ENCODE measurements at regions not wholly inside any gene's neighbourhood (a gene's known extent, or its start where the extent isn't known, plus 50 kb on each side); places are given as distances from the start of the nearest gene placed in this dataset.

- H3K4me3 Mint-ChIP-seq: no peak overlapping the region
- H3K27me3 Mint-ChIP-seq: peaks cover 0 to 15% (median 0%) of the 10 kb centered on the region in 3 donors
- no peaks in the 10 kb centered on the region for H3K4me1 Mint-ChIP-seq
- no peaks in the 10 kb centered on the region for H3K9me3 Mint-ChIP-seq
- H3K27ac Mint-ChIP-seq: no peak overlapping the region
- ATAC-seq (ENCODE audit: low read depth in 2 of 2) (no peak), DNase-seq (no peak)
- no peaks in the 10 kb centered on the region for H3K36me3 Mint-ChIP-seq
Observed at GRCh38 chr5:171668097-171668412, 117.6 kb upstream of the SMIM23 start.

- no peaks in the 10 kb centered on the region for H3K36me3 Mint-ChIP-seq
- H3K4me1 Mint-ChIP-seq: no peaks in the 10 kb centered on the region
- H3K27me3 Mint-ChIP-seq: peaks cover 0 to 15% (median 0%) of the 10 kb centered on the region in 3 donors
Observed at GRCh38 chr5:171669571-171669970, 116.0 kb upstream of the SMIM23 start.

GRCh38 chr5:171672556-171672955, 113.1 kb upstream of the SMIM23 start:
- Mint-ChIP-seq H3K36me3 (no peaks in the 10 kb centered on the region), H3K4me1 (no peaks in the 10 kb centered on the region), H3K4me3 (no peak overlapping the region), H3K27ac (no peak overlapping the region), H3K9me3 (peaks cover 3 to 12% (median 5%) of the 10 kb centered on the region in 7 donors), H3K27me3 (peaks cover 6 to 8% (median 7%) of the 10 kb centered on the region in 3 donors)
- DNase-seq: no peak
- ATAC-seq (ENCODE audit: low read depth in 2 of 2): no peak

More at GRCh38 chr5:171669571-171669970, 116.0 kb upstream of the SMIM23 start:
- ATAC-seq (ENCODE audit: low read depth in 2 of 2): no peak
- Mint-ChIP-seq H3K27ac (no peak overlapping the region), H3K4me3 (no peak overlapping the region), H3K9me3 (peaks cover 3 to 12% (median 5%) of the 10 kb centered on the region in 7 donors)
- DNase-seq: no peak

- Mint-ChIP-seq H3K27ac (no peak overlapping the region), H3K36me3 (no peaks in the 10 kb centered on the region), H3K27me3 (peaks cover 6 to 8% (median 7%) of the 10 kb centered on the region in 3 donors), H3K9me3 (peaks cover 3 to 12% (median 5%) of the 10 kb centered on the region in 7 donors), H3K4me3 (no peak overlapping the region), H3K4me1 (no peaks in the 10 kb centered on the region)
- ATAC-seq (ENCODE audit: low read depth in 2 of 2) (no peak), DNase-seq (no peak)
Observed at GRCh38 chr5:171673328-171673727, 112.3 kb upstream of the SMIM23 start.

- DNase-seq (no peak), ATAC-seq (ENCODE audit: low read depth in 2 of 2) (no peak)
- peaks cover 4 to 8% (median 6%) of the 10 kb centered on the region in 3 donors for H3K27me3 Mint-ChIP-seq
- H3K9me3 Mint-ChIP-seq: peaks cover 3 to 12% (median 5%) of the 10 kb centered on the region in 7 donors
- no peak overlapping the region for H3K27ac Mint-ChIP-seq
- no peaks in the 10 kb centered on the region for H3K36me3 Mint-ChIP-seq
- no peaks in the 10 kb centered on the region for H3K4me1 Mint-ChIP-seq
- no peak overlapping the region for H3K4me3 Mint-ChIP-seq
Observed at GRCh38 chr5:171673840-171674239, 111.8 kb upstream of the SMIM23 start.

- no peak overlapping the region for H3K4me3 Mint-ChIP-seq
- no peaks in the 10 kb centered on the region for H3K36me3 Mint-ChIP-seq
Observed at GRCh38 chr5:171675511-171675910, 110.1 kb upstream of the SMIM23 start.

GRCh38 chr5:171676286-171676944, 109.2 kb upstream of the SMIM23 start:
- no peak for ATAC-seq (ENCODE audit: low read depth in 2 of 2)
- no peak overlapping the region for H3K27ac Mint-ChIP-seq
- peaks cover 3 to 12% (median 7%) of the 10 kb centered on the region in 7 donors for H3K9me3 Mint-ChIP-seq
- H3K36me3 Mint-ChIP-seq: no peaks in the 10 kb centered on the region
- peaks cover 0 to 19% (median 6%) of the 10 kb centered on the region in 3 donors for H3K27me3 Mint-ChIP-seq
- no peak overlapping the region for H3K4me3 Mint-ChIP-seq
- no peak for DNase-seq
- H3K4me1 Mint-ChIP-seq: no peaks in the 10 kb centered on the region

More at GRCh38 chr5:171675511-171675910, 110.1 kb upstream of the SMIM23 start:
- Mint-ChIP-seq H3K9me3 (peaks cover 3 to 12% (median 7%) of the 10 kb centered on the region in 7 donors), H3K27ac (no peak overlapping the region), H3K4me1 (no peaks in the 10 kb centered on the region), H3K27me3 (peaks cover 0 to 14% (median 6%) of the 10 kb centered on the region in 3 donors)
- DNase-seq: no peak
- ATAC-seq (ENCODE audit: low read depth in 2 of 2): no peak

GRCh38 chr5:171678646-171679045, 107.0 kb upstream of the SMIM23 start:
- H3K27me3 Mint-ChIP-seq: peaks cover 5 to 38% (median 18%) of the 10 kb centered on the region in 3 donors
- no peaks in the 10 kb centered on the region for H3K36me3 Mint-ChIP-seq
- no peak overlapping the region for H3K27ac Mint-ChIP-seq
- H3K9me3 Mint-ChIP-seq: peaks cover 2 to 7% (median 6%) of the 10 kb centered on the region in 7 donors
- no peak for DNase-seq
- H3K4me3 Mint-ChIP-seq: no peak overlapping the region
- no peaks in the 10 kb centered on the region for H3K4me1 Mint-ChIP-seq
- ATAC-seq (ENCODE audit: low read depth in 2 of 2): no peak

- H3K36me3 Mint-ChIP-seq: no peaks in the 10 kb centered on the region
- H3K27me3 Mint-ChIP-seq: peaks cover 5 to 32% (median 12%) of the 10 kb centered on the region in 3 donors
- H3K9me3 Mint-ChIP-seq: peaks cover 0 to 4% (median 0%) of the 10 kb centered on the region in 7 donors
- DNase-seq: no peak
- no peak overlapping the region for H3K4me3 Mint-ChIP-seq
- no peak overlapping the region for H3K27ac Mint-ChIP-seq
- H3K4me1 Mint-ChIP-seq: no peaks in the 10 kb centered on the region
- no peak for ATAC-seq (ENCODE audit: low read depth in 2 of 2)
Observed at GRCh38 chr5:171680485-171680884, 105.1 kb upstream of the SMIM23 start.

- peaks cover 5 to 32% (median 11%) of the 10 kb centered on the region in 3 donors for H3K27me3 Mint-ChIP-seq
- H3K4me3 Mint-ChIP-seq: no peak overlapping the region
- no peak overlapping the region for H3K27ac Mint-ChIP-seq
- peaks cover 0 to 4% (median 0%) of the 10 kb centered on the region in 7 donors for H3K9me3 Mint-ChIP-seq
- H3K4me1 Mint-ChIP-seq: no peaks in the 10 kb centered on the region
- ATAC-seq (ENCODE audit: low read depth in 2 of 2) (no peak), DNase-seq (no peak)
- H3K36me3 Mint-ChIP-seq: no peaks in the 10 kb centered on the region
Observed at GRCh38 chr5:171681061-171681460, 104.6 kb upstream of the SMIM23 start.

- Mint-ChIP-seq H3K9me3 (peaks cover 0 to 4% (median 0%) of the 10 kb centered on the region in 7 donors), H3K27ac (no peak overlapping the region), H3K4me3 (no peak overlapping the region), H3K27me3 (peaks cover 5 to 32% (median 11%) of the 10 kb centered on the region in 3 donors), H3K36me3 (no peaks in the 10 kb centered on the region), H3K4me1 (no peaks in the 10 kb centered on the region)
- ATAC-seq (ENCODE audit: low read depth in 2 of 2) (no peak), DNase-seq (no peak)
Observed at GRCh38 chr5:171681677-171682076, 103.9 kb upstream of the SMIM23 start.

GRCh38 chr5:171682801-171683200, 102.8 kb upstream of the SMIM23 start:
- Mint-ChIP-seq H3K4me1 (no peaks in the 10 kb centered on the region), H3K9me3 (peaks cover 0 to 4% (median 0%) of the 10 kb centered on the region in 7 donors), H3K27ac (no peak overlapping the region)

GRCh38 chr5:171684169-171684568, 101.4 kb upstream of the SMIM23 start:
- ATAC-seq (ENCODE audit: low read depth in 2 of 2): no peak

More at GRCh38 chr5:171682801-171683200, 102.8 kb upstream of the SMIM23 start:
- Mint-ChIP-seq H3K27me3 (peaks cover 5 to 32% (median 11%) of the 10 kb centered on the region in 3 donors), H3K4me3 (no peak overlapping the region), H3K36me3 (no peaks in the 10 kb centered on the region)
- ATAC-seq (ENCODE audit: low read depth in 2 of 2): no peak
- no peak for DNase-seq

GRCh38 chr5:171688696-171689495, 96.7 kb upstream of the SMIM23 start:
- Mint-ChIP-seq H3K4me3 (no peak overlapping the region), H3K4me1 (no peaks in the 10 kb centered on the region), H3K36me3 (no peaks in the 10 kb centered on the region), H3K27ac (no peak overlapping the region), H3K9me3 (no peaks in the 10 kb centered on the region), H3K27me3 (no peaks in the 10 kb centered on the region)
- no peak for ATAC-seq (ENCODE audit: low read depth in 2 of 2)
- no peak for DNase-seq

More at GRCh38 chr5:171684169-171684568, 101.4 kb upstream of the SMIM23 start:
- H3K4me3 Mint-ChIP-seq: no peak overlapping the region
- H3K9me3 Mint-ChIP-seq: peaks cover 0 to 4% (median 0%) of the 10 kb centered on the region in 7 donors
- H3K27me3 Mint-ChIP-seq: peaks cover 5 to 32% (median 11%) of the 10 kb centered on the region in 3 donors
- H3K4me1 Mint-ChIP-seq: no peaks in the 10 kb centered on the region
- H3K36me3 Mint-ChIP-seq: no peaks in the 10 kb centered on the region
- no peak for DNase-seq
- no peak overlapping the region for H3K27ac Mint-ChIP-seq
